Common myeloid progenitor, CD34-positive (primary cell): ENCODE measurements at regions not wholly inside any gene's neighbourhood (a gene's known extent, or its start where the extent isn't known, plus 50 kb on each side); places are given as distances from the start of the nearest gene placed in this dataset.

Experiments
- CTCF ChIA-PET: fragments of 350-600 bp; sonication (Branson Sonifier 250); formaldehyde crosslinking; loops from one replicate; lab custom pipeline; 2021; ENCODE audit warnings: antibody characterized with exemption; lab: Charles Lee
- POLR2A ChIA-PET: fragments of 350-600 bp; sonication (Branson Sonifier 250); formaldehyde crosslinking; loops from one replicate; lab custom pipeline; 2021; ENCODE audit warnings: antibody characterized with exemption; lab: Charles Lee
- DNase-seq, 3 donors: peaks; one replicate each; pipeline versions ENCODE4 v3.0.0 to v3.0.0-alpha.2; 2013
- H3K27ac ChIP-seq, 2 experiments: 1 replicate in 1 of 2; 2 replicates in 1 of 2; pipeline ENCODE4 v1.7.0; 2013; ENCODE audit warnings: inconsistent platforms in 2 of 2, low read length in 2 of 2, mild to moderate bottlenecking in 2 of 2, low read depth in 1 of 2, moderate library complexity in 1 of 2; ENCODE audit not compliant: severe bottlenecking in 2 of 2, insufficient read depth in 1 of 2, poor library complexity in 1 of 2
- H3K27me3 ChIP-seq, 5 experiments: replicated peaks in 2 of 5; 1 replicate in 3 of 5; 2 replicates in 2 of 5; pipeline versions ENCODE4 v1.6.1 to v1.7.0; 2013; ENCODE audit warnings: low read length in 4 of 5, mild to moderate bottlenecking in 2 of 5, moderate library complexity in 2 of 5, inconsistent platforms in 1 of 5; ENCODE audit not compliant: insufficient read depth in 5 of 5, control insufficient read depth in 4 of 5
- H3K36me3 ChIP-seq, 4 experiments: 1 replicate in 2 of 4; 2 replicates in 2 of 4; pipeline versions ENCODE4 v1.6.1 to v1.7.0; 2013; ENCODE audit warnings: low read length in 3 of 4, control low read depth in 1 of 4, mild to moderate bottlenecking in 1 of 4; ENCODE audit not compliant: control insufficient read depth in 4 of 4, insufficient read depth in 4 of 4
- H3K4me1 ChIP-seq, 4 experiments: 1 replicate in 3 of 4; 2 replicates in 1 of 4; pipeline versions ENCODE4 v1.6.1 to v1.7.1; 2013; ENCODE audit warnings: low read length in 3 of 4, mild to moderate bottlenecking in 3 of 4, control low read depth in 1 of 4, inconsistent platforms in 1 of 4, moderate library complexity in 1 of 4; ENCODE audit not compliant: control insufficient read depth in 4 of 4, insufficient read depth in 4 of 4; ENCODE audit errors: control extremely low read depth in 1 of 4
- H3K4me3 ChIP-seq, 7 experiments: 1 replicate in 4 of 7; 2 replicates in 3 of 7; pipeline versions ENCODE4 v1.5.1 to v1.7.0; 2013; ENCODE audit warnings: mild to moderate bottlenecking in 7 of 7, low read length in 6 of 7, moderate library complexity in 6 of 7, inconsistent platforms in 2 of 7, low read depth in 2 of 7, control low read depth in 1 of 7; ENCODE audit not compliant: insufficient read depth in 4 of 7, control insufficient read depth in 1 of 7; ENCODE audit errors: extremely low read depth in 1 of 7
- H3K9me3 ChIP-seq, 5 experiments: 1 replicate in 4 of 5; 2 replicates in 1 of 5; pipeline versions ENCODE4 v1.6.1 to v1.7.1; 2013; ENCODE audit warnings: low read length in 4 of 5, mild to moderate bottlenecking in 2 of 5, inconsistent platforms in 1 of 5, low read depth in 1 of 5, moderate library complexity in 1 of 5; ENCODE audit not compliant: control insufficient read depth in 4 of 5, insufficient read depth in 2 of 5; ENCODE audit errors: control extremely low read depth in 1 of 5
- WGBS: methylation state at CpG from one replicate; pipeline ENCODE4 v1.1.5; 2013; ENCODE audit not compliant: insufficient coverage; 5-methylcytosine and 5-hydroxymethylcytosine counted together

DNA sequence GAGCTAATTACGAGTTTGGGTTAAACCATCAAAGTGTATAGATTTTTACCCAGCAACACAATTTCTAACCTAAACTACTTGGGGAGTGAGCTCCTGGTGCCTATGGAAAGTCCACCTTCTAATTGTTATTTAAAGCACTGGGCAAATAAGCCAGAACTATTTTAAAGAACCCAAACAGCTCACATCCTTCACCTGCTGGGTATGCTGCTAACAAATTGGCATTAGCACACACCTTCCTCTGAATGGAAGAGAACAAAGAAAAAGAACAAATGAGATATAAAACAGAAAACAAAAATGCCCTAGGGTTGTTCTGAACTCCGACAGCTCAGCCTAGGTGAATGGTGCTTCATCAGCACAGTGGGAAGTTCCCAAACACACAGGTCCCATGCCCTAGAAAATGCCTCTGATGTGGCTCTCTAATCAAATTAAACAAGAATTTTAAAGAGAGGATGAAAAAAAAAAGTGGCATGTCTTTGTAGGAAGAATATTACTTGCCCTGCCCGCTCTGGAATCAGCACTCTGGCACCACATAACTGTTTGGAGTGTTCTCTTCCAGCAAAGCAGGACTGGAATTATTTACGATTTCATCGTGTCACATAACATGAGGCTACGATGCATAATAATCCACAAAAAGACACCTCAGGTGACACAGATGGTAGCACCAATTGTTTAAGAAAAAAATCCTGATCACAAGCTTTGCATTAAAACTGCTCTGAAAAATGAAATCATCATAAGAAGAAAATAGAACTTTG lies 334.4 kb downstream of the GBE1 start:
- 100% methylated on average over 5 of the region's 6 CpGs for WGBS
- Histone ChIP-seq H3K4me1 (no peaks in the 10 kb centered on the region), H3K9me3 (no peaks in the 10 kb centered on the region), H3K36me3 (no peaks in the 10 kb centered on the region), H3K4me3 (no peak overlapping the region), H3K27me3 (no peaks in the 10 kb centered on the region), H3K27ac (no peak overlapping the region)
- CTCF ChIA-PET = interaction anchor here (0.7 to 2.7 kb wide), 6 partner anchors 8 to 64 kb away, joined by 3 to 12 read pairs (median 4); no protein-coding TSS in a partner anchor
- no peak for DNase-seq
- POLR2A ChIA-PET = no interaction called here

DNA sequence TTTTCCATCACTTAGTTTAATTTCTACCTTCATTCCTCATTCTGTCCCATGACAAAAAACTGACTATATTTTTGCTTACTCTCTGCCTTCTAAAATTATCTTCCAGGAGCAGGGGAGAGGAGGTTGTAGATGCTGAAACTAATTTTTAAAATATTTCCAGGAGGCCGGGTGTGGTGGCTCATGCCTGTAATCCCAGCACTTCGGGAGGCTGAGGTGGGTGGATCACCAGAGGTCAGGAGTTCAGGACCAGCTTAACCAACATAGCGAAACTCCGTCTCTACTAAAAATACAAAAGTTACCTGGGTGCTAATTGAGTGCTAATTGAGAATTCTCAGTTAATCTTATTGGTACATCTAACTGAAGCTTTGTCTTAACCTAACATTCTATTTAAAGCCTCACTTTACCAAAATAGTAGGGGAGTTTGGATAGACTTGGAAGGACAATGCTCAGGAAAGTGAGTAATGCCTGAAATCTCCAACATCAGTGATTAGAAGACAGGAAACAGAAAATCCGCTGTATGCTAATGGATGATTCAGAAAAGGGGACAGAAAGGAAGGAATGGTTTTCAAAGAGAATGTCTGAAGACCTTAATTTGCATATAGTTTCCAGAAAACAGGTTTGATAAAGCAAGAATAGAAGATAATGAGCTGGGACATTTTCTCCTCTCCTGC lies 336.1 kb downstream of the GBE1 start:
- 96% methylated on average over 3 of the region's 5 CpGs for WGBS
- DNase-seq = no peak
- ChIA-PET POLR2A (no interaction called here), CTCF (interaction anchor here (1.0 kb wide), 1 partner anchor 12 kb away, joined by 3 read pairs; no protein-coding TSS in a partner anchor)
- H3K4me1 ChIP-seq = no peaks in the 10 kb centered on the region
- no peak overlapping the region for H3K27ac ChIP-seq
- H3K36me3 ChIP-seq = no peaks in the 10 kb centered on the region
- H3K4me3 ChIP-seq = no peak overlapping the region
- H3K27me3 ChIP-seq = no peaks in the 10 kb centered on the region
- no peaks in the 10 kb centered on the region for H3K9me3 ChIP-seq

DNA sequence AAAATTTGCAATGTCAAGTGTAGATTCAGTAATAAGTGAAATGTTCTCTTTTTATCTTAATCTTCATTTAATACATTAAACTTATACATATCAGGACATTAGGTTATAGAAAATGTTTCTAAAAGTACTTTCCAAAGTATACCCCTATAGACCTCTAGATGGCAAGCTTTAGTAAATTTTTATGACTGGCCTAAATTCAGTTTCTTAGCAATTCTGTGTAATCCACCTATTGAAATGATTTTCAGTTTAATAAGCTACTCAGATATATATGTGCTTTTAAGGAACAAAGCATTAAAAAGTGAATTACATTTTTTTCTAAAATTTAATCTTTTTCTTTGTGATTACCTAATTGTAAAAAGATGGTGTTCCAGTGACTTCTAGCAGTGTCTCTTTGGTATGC lies 342.2 kb downstream of the GBE1 start:
- H3K36me3 ChIP-seq = no peaks in the 10 kb centered on the region
- no peaks in the 10 kb centered on the region for H3K9me3 ChIP-seq
- H3K4me3 ChIP-seq = no peak overlapping the region
- H3K27ac ChIP-seq = no peak overlapping the region
- CTCF ChIA-PET = interaction anchor here (0.9 to 3.0 kb wide), 12 partner anchors 9 to 226 kb away, joined by 3 to 21 read pairs (median 5); no protein-coding TSS in a partner anchor
- no peaks in the 10 kb centered on the region for H3K4me1 ChIP-seq
- DNase-seq = peak; percentile 8 to 32 (median 23)
- no peaks in the 10 kb centered on the region for H3K27me3 ChIP-seq
- POLR2A ChIA-PET = no interaction called here

DNA sequence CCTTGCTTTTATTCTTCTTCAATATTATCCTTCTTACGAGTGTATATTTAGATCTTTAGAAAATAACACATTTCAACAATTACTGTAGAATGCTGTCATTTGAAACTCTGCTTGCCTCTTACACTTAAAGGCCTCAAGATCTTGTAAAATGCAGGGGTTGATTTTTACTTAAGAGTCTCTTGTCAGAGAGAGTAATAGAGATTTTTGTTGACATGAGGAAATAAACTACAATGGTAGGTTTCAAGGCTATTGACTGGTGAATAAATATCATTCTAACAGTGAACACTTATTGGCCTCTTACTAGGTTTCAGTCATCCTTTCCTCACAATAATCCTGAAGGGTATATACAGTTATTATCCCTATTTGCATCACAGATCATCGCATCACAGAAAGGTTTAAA lies 344.6 kb downstream of the GBE1 start:
- Histone ChIP-seq H3K36me3 (no peaks in the 10 kb centered on the region), H3K4me1 (no peaks in the 10 kb centered on the region), H3K9me3 (no peaks in the 10 kb centered on the region), H3K27ac (no peak overlapping the region), H3K27me3 (no peaks in the 10 kb centered on the region), H3K4me3 (no peak overlapping the region)
- POLR2A ChIA-PET = no interaction called here
- no CpG with 5 or more reads among the region's 2 CpGs for WGBS
- DNase-seq = no peak
- CTCF ChIA-PET = interaction anchor here (1.2 to 1.5 kb wide), 2 partner anchors 225 to 229 kb away, joined by 3 to 5 read pairs; no protein-coding TSS in a partner anchor

DNA sequence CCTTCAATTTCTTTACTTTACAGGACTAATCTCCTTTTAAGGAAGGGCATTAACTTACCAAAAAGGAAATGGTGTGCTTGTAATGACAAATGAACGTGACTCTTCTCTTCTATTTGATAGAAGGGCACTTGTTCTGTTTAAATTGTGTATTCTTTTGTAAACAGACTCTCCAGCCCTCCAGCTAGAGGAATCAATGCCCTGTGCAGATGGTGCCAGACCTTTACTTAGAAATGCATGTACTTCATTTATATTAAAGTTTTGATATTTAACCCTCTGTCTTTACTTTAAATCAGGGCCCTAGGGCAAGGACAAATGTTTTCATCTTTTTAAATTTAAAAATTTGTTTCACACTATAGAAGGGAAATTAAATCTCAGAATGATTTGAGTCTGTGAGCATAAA lies 355.1 kb downstream of the GBE1 start:
- Histone ChIP-seq H3K27me3 (no peaks in the 10 kb centered on the region), H3K27ac (no peak overlapping the region), H3K36me3 (no peaks in the 10 kb centered on the region), H3K9me3 (no peaks in the 10 kb centered on the region), H3K4me1 (no peaks in the 10 kb centered on the region), H3K4me3 (no peak overlapping the region)
- no CpG with 5 or more reads among the region's 1 CpG for WGBS
- ChIA-PET POLR2A (no interaction called here), CTCF (interaction anchor here (1.3 kb wide), 1 partner anchor 13 kb away, joined by 3 read pairs; no protein-coding TSS in a partner anchor)
- no peak for DNase-seq

DNA sequence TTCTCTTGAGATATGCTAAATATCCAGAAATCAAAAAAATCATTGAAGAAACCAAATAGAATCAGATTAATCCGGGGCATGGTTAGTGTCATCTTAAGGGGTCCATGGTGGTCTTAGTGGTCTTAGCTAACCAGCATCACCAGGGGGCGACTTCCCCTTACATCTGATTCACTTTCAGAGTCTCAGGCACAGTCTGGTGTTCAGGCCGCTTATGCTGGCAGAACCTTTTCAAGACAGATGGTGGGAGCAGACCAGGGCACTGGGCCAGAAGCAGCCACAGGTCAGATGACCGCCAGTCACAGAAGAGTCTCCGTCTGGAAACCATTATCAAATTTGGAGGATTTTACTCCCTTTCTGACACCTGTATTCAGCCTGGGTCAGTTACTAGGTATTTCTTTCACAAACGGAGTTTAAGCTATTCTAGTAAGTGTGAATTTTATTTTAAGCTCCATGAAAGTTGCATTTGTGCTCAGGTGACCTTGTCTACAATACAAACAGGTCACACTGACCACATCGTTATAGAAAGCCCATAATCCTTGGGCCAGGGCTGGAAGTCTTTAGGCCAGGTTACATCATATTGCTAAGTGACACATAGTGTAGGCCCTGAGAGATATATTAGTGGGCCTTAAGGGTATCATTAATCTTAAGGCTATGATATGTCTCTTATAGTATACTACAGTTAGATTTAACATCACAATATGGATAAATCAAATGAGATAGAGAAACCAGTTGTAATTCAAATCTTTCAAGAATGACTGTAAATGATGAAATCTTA lies 365.5 kb downstream of the GBE1 start:
- 94% methylated on average over 6 of the region's 7 CpGs for WGBS
- H3K36me3 ChIP-seq = no peaks in the 10 kb centered on the region
- peak; percentile 11 to 15 (median 13) for DNase-seq
- no peaks in the 10 kb centered on the region for H3K9me3 ChIP-seq
- ChIA-PET POLR2A (no interaction called here), CTCF (interaction anchor here (1.4 to 1.9 kb wide), 3 partner anchors 15 to 93 kb away, joined by 3 to 4 read pairs (median 4); no protein-coding TSS in a partner anchor)
- no peaks in the 10 kb centered on the region for H3K27me3 ChIP-seq
- H3K4me3 ChIP-seq = no peak overlapping the region
- peaks cover 0 to under 1% (median 0%) of the 10 kb centered on the region in 4 experiments for H3K4me1 ChIP-seq
- no peak overlapping the region for H3K27ac ChIP-seq
